ENCODE measurements at regions not wholly inside any gene's neighbourhood (a gene's known extent, or its start where the extent isn't known, plus 50 kb on each side); places are given as distances from the start of the nearest gene placed in this dataset.

DNA sequence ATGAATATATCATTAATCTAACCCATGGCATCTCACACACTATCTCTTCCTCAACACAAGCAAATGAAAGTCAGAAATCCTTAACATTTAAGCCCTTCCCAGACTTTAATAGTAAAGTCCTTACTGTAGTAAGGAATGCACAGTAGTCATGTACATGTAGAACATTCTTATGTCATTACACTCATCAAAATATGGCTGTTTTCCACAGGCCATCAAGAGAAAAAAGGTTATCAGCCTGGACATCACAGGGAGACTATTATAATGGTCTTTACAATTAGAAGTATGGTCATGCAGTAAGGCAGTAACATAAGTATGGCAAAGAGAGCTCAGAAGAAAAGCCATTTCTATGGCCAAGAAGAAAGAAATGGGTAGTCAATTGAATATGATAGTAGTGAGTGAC lies 121.2 kb downstream of the SLC6A15 start:
- TF ChIP-seq, protein P1, sequence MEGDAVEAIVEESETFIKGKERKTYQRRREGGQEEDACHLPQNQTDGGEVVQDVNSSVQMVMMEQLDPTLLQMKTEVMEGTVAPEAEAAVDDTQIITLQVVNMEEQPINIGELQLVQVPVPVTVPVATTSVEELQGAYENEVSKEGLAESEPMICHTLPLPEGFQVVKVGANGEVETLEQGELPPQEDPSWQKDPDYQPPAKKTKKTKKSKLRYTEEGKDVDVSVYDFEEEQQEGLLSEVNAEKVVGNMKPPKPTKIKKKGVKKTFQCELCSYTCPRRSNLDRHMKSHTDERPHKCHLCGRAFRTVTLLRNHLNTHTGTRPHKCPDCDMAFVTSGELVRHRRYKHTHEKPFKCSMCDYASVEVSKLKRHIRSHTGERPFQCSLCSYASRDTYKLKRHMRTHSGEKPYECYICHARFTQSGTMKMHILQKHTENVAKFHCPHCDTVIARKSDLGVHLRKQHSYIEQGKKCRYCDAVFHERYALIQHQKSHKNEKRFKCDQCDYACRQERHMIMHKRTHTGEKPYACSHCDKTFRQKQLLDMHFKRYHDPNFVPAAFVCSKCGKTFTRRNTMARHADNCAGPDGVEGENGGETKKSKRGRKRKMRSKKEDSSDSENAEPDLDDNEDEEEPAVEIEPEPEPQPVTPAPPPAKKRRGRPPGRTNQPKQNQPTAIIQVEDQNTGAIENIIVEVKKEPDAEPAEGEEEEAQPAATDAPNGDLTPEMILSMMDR (IDR thresholded peaks at IDR 0.05) = no peak
- TF ChIP-seq POLR2A (IDR thresholded peaks at IDR 0.05) = no peak
